ENCODE measurements at regions not wholly inside any gene's neighbourhood (a gene's known extent, or its start where the extent isn't known, plus 50 kb on each side); places are given as distances from the start of the nearest gene placed in this dataset.

GRCh38 chr4:128715616-128716015 lies 93.9 kb upstream of the JADE1 start:
- H3K27ac ChIP-seq (replicated peaks): no peak overlapping the region
- TF ChIP-seq SPI1 (IDR thresholded peaks at IDR 0.05; ENCODE audit: borderline replicate concordance, low read depth) (no peak), GABPA (IDR thresholded peaks at IDR 0.05; ENCODE audit: low read depth) (no peak), POLR2AphosphoS5 (IDR thresholded peaks at IDR 0.05; ENCODE audit: low read depth) (no peak; the same call in 1 of the 2 replicates), CTCF (IDR thresholded peaks at IDR 0.05; ENCODE audit: insufficient read depth, low read length) (no peak), REST (IDR thresholded peaks at IDR 0.05; ENCODE audit: insufficient replicate concordance, low read depth) (no peak)
- peak in 1 of 2 experiments; percentile 1 for DNase-seq (ENCODE audit: low read depth in 1 of 2, low spot score in 1 of 2)

GRCh38 chr4:128711361-128711760 lies 98.1 kb upstream of the JADE1 start:
- no peak for TF ChIP-seq SPI1 (IDR thresholded peaks at IDR 0.05; ENCODE audit: borderline replicate concordance, low read depth)
- no peak for TF ChIP-seq REST (IDR thresholded peaks at IDR 0.05; ENCODE audit: insufficient replicate concordance, low read depth)
- no peak for TF ChIP-seq CTCF (IDR thresholded peaks at IDR 0.05; ENCODE audit: insufficient read depth, low read length)
- TF ChIP-seq POLR2AphosphoS5 (IDR thresholded peaks at IDR 0.05; ENCODE audit: low read depth): no peak
- TF ChIP-seq GABPA (IDR thresholded peaks at IDR 0.05; ENCODE audit: low read depth): no peak
- no peak overlapping the region for H3K4me3 ChIP-seq (replicated peaks; ENCODE audit: insufficient read depth, low read length)
- no peaks in the 10 kb centered on the region for H3K27me3 ChIP-seq (ENCODE audit: insufficient read depth, poor library complexity, severe bottlenecking)
- H3K27ac ChIP-seq (replicated peaks): no peak overlapping the region
- DNase-seq (ENCODE audit: low read depth in 1 of 2, low spot score in 1 of 2): no peak

More at GRCh38 chr4:128715616-128716015, 93.9 kb upstream of the JADE1 start:
- H3K27me3 ChIP-seq (ENCODE audit: insufficient read depth, poor library complexity, severe bottlenecking): no peaks in the 10 kb centered on the region
- H3K4me3 ChIP-seq (replicated peaks; ENCODE audit: insufficient read depth, low read length): no peak overlapping the region

- Histone ChIP-seq H3K27me3 (ENCODE audit: insufficient read depth, poor library complexity, severe bottlenecking) (no peaks in the 10 kb centered on the region), H3K27ac (replicated peaks) (no peak overlapping the region), H3K4me3 (replicated peaks; ENCODE audit: insufficient read depth, low read length) (no peak overlapping the region)
- peak; percentile 1 to 43 for DNase-seq (ENCODE audit: low read depth in 1 of 2, low spot score in 1 of 2)
- peak; percentile 74 for TF ChIP-seq GABPA (IDR thresholded peaks at IDR 0.05; ENCODE audit: low read depth)
- TF ChIP-seq CTCF (IDR thresholded peaks at IDR 0.05; ENCODE audit: insufficient read depth, low read length): no peak
- no peak for TF ChIP-seq REST (IDR thresholded peaks at IDR 0.05; ENCODE audit: insufficient replicate concordance, low read depth)
- TF ChIP-seq POLR2AphosphoS5 (IDR thresholded peaks at IDR 0.05; ENCODE audit: low read depth): 0 out of 2 replicates have a peak, but pooled peaks have one; percentile 20
- peak; percentile 57; the same call in 1 of the 2 replicates for TF ChIP-seq SPI1 (IDR thresholded peaks at IDR 0.05; ENCODE audit: borderline replicate concordance, low read depth)
Observed at GRCh38 chr4:128709268-128709667, 100.2 kb upstream of the JADE1 start.
